Panc1 (cell line): ENCODE measurements at regions not wholly inside any gene's neighbourhood (a gene's known extent, or its start where the extent isn't known, plus 50 kb on each side); places are given as distances from the start of the nearest gene placed in this dataset.

ENCODE experiments used
- ATAC-seq: fragments of 200-7000 bp; cut with Tn5 transposase; 2 replicates; pipeline ENCODE4 v1.9.1; 2020; ENCODE audit warnings: mild to moderate bottlenecking, moderate library complexity
- BruUV-seq: library from RNA; stranded (reverse); fragments of 400-500 nt; replicated peaks from 2 replicates; lab custom pipeline; 2021; lab: Mats Ljungman, UMichigan
- CTCF ChIA-PET: fragments of 300-600 bp; sonication (Branson Sonifier 250); formaldehyde crosslinking; loops from one replicate; lab custom pipeline; 2022; ENCODE audit warnings: antibody characterized with exemption; lab: Charles Lee
- POLR2A ChIA-PET: fragments of 300-600 bp; sonication (Branson Sonifier 250); formaldehyde crosslinking; loops from one replicate; lab custom pipeline; 2022; ENCODE audit warnings: antibody characterized with exemption; lab: Charles Lee
- DNase-seq: peaks from one replicate; pipeline ENCODE4 v3.0.0-alpha.2; 2010; ENCODE audit warnings: low read depth, low spot score
- H3K27ac ChIP-seq: 2 replicates; pipeline ENCODE4 v1.5.1; 2011; ENCODE audit warnings: mild to moderate bottlenecking, low read length, inconsistent platforms
- H3K27me3 ChIP-seq: fragments of 200-500 bp; sonication (Bioruptor generic); 2 replicates; pipeline ENCODE4 v1.6.0; 2014; ENCODE audit warnings: low read length, inconsistent platforms; ENCODE audit not compliant: control insufficient read depth, insufficient read depth
- H3K36me3 ChIP-seq: fragments of 200-500 bp; sonication (Bioruptor generic); 2 replicates; pipeline ENCODE4 v1.5.1; 2014; ENCODE audit warnings: inconsistent platforms, mild to moderate bottlenecking, low read length, moderate library complexity; ENCODE audit not compliant: control insufficient read depth, insufficient read depth
- H3K4me1 ChIP-seq: 2 replicates; pipeline ENCODE4 v1.5.1; 2011; ENCODE audit warnings: inconsistent platforms, mild to moderate bottlenecking, low read length, moderate library complexity; ENCODE audit not compliant: control insufficient read depth, insufficient read depth
- H3K4me3 ChIP-seq, 2 experiments: 2 replicates each; pipeline ENCODE4 v1.5.1; 2011 to 2012; ENCODE audit warnings: low read depth in 2 of 2, low read length in 2 of 2, mild to moderate bottlenecking in 2 of 2, inconsistent platforms in 1 of 2, moderate library complexity in 1 of 2
- H3K9me3 ChIP-seq: fragments of 200-500 bp; sonication (Bioruptor generic); 2 replicates; pipeline ENCODE4 v1.5.1; 2014; ENCODE audit warnings: low read depth, mild to moderate bottlenecking, inconsistent platforms, low read length, moderate library complexity; ENCODE audit not compliant: control insufficient read depth, insufficient read depth
- POLR2AphosphoS5 ChIP-seq: IDR thresholded peaks from 2 replicates; pipeline ENCODE4 v1.6.1; 2012; ENCODE audit warnings: mild to moderate bottlenecking, low read depth, low read length, moderate library complexity
- SIN3A ChIP-seq: IDR thresholded peaks from 2 replicates; pipeline ENCODE4 v1.6.1; 2012; ENCODE audit warnings: low read depth, mild to moderate bottlenecking, low read length, moderate library complexity, borderline replicate concordance; ENCODE audit not compliant: insufficient read depth
- TCF7L2 ChIP-seq: IDR thresholded peaks from 2 replicates; pipeline ENCODE4 v1.6.1; 2011; ENCODE audit warnings: mild to moderate bottlenecking, low read depth, low read length, inconsistent platforms
- in situ Hi-C: cut with HindIII; loops from 2 replicates; pipeline ENCODE4 v1.10.0; 2016; ENCODE audit warnings: low sequenced_read_pairs, low pct_unique_long_range_greater_than_20kb
- intact Hi-C: fragments of 100-400 bp; cut with micrococcal nuclease; formaldehyde crosslinking; loops from one replicate; pipeline ENCODE4 v1.10.0; 2022; ENCODE audit not compliant: unreplicated experiment
- TF ChIP-seq, protein P1 (sequence below): fragments of 450-650 bp; IDR thresholded peaks from 2 replicates; pipeline ENCODE4 v1.5.1; 2017; ENCODE audit warnings: mild to moderate bottlenecking
- TF ChIP-seq, protein P2 (sequence below), 2 experiments: IDR thresholded peaks; 2 replicates each; pipeline ENCODE4 v1.6.1; 2011 to 2012; ENCODE audit warnings: low read depth in 2 of 2, control low read depth in 1 of 2, low read length in 1 of 2, mild to moderate bottlenecking in 1 of 2, moderate library complexity in 1 of 2; ENCODE audit not compliant: insufficient read depth in 1 of 2

GRCh38 chr5:129362456-129362855 lies 97.6 kb upstream of the ADAMTS19 start:
- DNase-seq (no peak), ATAC-seq (no peak)
- Histone ChIP-seq H3K36me3 (no peaks in the 10 kb centered on the region), H3K4me3 (no peak overlapping the region), H3K9me3 (no peaks in the 10 kb centered on the region), H3K27me3 (no peaks in the 10 kb centered on the region), H3K27ac (no peak overlapping the region), H3K4me1 (no peaks in the 10 kb centered on the region)
- POLR2A ChIA-PET, result no interaction called here
- CTCF ChIA-PET, result no interaction called here
- intact Hi-C loops (no loop called here), in situ Hi-C loops (no loop called here)
- BruUV-seq, result no TSS peak
- no peak for TF ChIP-seq TCF7L2

DNA sequence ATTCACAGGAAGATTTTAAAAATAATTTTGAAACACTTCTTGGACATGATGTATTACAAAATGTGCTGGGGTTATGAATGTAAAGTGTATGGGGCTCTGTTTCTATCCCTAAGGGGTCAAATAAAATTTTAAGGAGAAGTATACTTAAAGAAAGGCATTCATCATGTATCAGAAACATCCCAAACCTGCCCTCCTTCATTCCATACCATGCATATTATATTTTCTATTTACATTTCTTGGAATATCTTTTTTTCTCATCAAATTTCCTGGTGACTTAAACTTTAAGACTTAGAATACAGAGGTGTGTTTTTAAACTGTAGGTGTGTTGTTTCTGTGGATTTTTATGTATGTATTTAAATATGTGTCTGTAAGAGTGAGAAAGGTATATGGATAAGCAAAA lies 96.1 kb upstream of the ADAMTS19 start:
- CTCF ChIA-PET, result no interaction called here
- Histone ChIP-seq H3K27ac (no peak overlapping the region), H3K4me3 (no peak overlapping the region), H3K9me3 (no peaks in the 10 kb centered on the region), H3K4me1 (no peaks in the 10 kb centered on the region), H3K27me3 (no peaks in the 10 kb centered on the region), H3K36me3 (no peaks in the 10 kb centered on the region)
- intact Hi-C loops, result no loop called here
- DNase-seq (no peak), ATAC-seq (no peak)
- BruUV-seq, result no TSS peak
- TF ChIP-seq POLR2AphosphoS5 (no peak), SIN3A (no peak), TCF7L2 (no peak)
- TF ChIP-seq, protein P1, sequence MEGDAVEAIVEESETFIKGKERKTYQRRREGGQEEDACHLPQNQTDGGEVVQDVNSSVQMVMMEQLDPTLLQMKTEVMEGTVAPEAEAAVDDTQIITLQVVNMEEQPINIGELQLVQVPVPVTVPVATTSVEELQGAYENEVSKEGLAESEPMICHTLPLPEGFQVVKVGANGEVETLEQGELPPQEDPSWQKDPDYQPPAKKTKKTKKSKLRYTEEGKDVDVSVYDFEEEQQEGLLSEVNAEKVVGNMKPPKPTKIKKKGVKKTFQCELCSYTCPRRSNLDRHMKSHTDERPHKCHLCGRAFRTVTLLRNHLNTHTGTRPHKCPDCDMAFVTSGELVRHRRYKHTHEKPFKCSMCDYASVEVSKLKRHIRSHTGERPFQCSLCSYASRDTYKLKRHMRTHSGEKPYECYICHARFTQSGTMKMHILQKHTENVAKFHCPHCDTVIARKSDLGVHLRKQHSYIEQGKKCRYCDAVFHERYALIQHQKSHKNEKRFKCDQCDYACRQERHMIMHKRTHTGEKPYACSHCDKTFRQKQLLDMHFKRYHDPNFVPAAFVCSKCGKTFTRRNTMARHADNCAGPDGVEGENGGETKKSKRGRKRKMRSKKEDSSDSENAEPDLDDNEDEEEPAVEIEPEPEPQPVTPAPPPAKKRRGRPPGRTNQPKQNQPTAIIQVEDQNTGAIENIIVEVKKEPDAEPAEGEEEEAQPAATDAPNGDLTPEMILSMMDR, result no peak
- TF ChIP-seq, protein P2, sequence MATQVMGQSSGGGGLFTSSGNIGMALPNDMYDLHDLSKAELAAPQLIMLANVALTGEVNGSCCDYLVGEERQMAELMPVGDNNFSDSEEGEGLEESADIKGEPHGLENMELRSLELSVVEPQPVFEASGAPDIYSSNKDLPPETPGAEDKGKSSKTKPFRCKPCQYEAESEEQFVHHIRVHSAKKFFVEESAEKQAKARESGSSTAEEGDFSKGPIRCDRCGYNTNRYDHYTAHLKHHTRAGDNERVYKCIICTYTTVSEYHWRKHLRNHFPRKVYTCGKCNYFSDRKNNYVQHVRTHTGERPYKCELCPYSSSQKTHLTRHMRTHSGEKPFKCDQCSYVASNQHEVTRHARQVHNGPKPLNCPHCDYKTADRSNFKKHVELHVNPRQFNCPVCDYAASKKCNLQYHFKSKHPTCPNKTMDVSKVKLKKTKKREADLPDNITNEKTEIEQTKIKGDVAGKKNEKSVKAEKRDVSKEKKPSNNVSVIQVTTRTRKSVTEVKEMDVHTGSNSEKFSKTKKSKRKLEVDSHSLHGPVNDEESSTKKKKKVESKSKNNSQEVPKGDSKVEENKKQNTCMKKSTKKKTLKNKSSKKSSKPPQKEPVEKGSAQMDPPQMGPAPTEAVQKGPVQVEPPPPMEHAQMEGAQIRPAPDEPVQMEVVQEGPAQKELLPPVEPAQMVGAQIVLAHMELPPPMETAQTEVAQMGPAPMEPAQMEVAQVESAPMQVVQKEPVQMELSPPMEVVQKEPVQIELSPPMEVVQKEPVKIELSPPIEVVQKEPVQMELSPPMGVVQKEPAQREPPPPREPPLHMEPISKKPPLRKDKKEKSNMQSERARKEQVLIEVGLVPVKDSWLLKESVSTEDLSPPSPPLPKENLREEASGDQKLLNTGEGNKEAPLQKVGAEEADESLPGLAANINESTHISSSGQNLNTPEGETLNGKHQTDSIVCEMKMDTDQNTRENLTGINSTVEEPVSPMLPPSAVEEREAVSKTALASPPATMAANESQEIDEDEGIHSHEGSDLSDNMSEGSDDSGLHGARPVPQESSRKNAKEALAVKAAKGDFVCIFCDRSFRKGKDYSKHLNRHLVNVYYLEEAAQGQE (IDR thresholded peaks at IDR 0.05; ENCODE audit: insufficient read depth in 1 of 2, low read depth in 2 of 2, low read length in 1 of 2), result no peak
- POLR2A ChIA-PET, result no interaction called here
- in situ Hi-C loops, result no loop called here

GRCh38 chr5:129367883-129368282 lies 92.2 kb upstream of the ADAMTS19 start:
- POLR2A ChIA-PET, result no interaction called here
- no peaks in the 10 kb centered on the region for H3K9me3 ChIP-seq
- CTCF ChIA-PET, result no interaction called here
- intact Hi-C loops (no loop called here), in situ Hi-C loops (no loop called here)
- no peak for DNase-seq
- H3K36me3 ChIP-seq, result no peaks in the 10 kb centered on the region
- H3K4me1 ChIP-seq, result no peaks in the 10 kb centered on the region
- no peak overlapping the region for H3K27ac ChIP-seq
- TF ChIP-seq POLR2AphosphoS5 (no peak), TCF7L2 (no peak), SIN3A (no peak)
- TF ChIP-seq, protein P1, result no peak
- TF ChIP-seq, protein P2 (IDR thresholded peaks at IDR 0.05; ENCODE audit: insufficient read depth in 1 of 2, low read depth in 2 of 2, low read length in 1 of 2), result no peak
- no TSS peak for BruUV-seq
- no peaks in the 10 kb centered on the region for H3K27me3 ChIP-seq
- no peak for ATAC-seq
- H3K4me3 ChIP-seq, result no peak overlapping the region
